ENCODE measurements at regions not wholly inside any gene's neighbourhood (a gene's known extent, or its start where the extent isn't known, plus 50 kb on each side); places are given as distances from the start of the nearest gene placed in this dataset.

DNA sequence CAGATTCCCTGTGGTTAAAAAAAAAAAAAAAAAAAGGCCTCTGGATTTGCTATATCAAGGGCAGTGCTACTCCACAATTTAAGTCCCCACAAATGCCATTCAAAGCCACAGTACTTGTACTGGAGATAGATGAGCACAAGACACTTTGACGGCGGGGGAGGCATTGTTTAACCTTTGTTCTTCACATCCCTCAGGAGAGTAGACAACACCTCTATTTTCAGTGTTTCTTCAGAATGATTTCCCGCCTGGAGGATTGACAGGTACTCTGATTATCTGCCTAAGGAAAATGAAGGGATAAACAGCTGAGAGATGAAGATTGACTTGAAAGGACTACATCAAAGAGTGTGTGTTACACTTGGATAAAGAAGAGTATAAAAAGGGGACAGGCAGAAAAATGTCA, 58.7 kb downstream of the OTOL1 start:
- intact Hi-C loops (cut with micrococcal nuclease) = no loop called here
- DNase-seq (ENCODE audit: extremely low read depth in 1 of 4, low spot score in 3 of 4) (no peak), ATAC-seq (no peak), FAIRE-seq (no peak)
- Histone ChIP-seq H3K79me2 (ENCODE audit: control insufficient read depth, insufficient read depth, low read length) (no peaks in the 10 kb centered on the region), H4K20me1 (replicated peaks; ENCODE audit: control insufficient read depth, insufficient read depth, low read length) (no peaks in the 10 kb centered on the region), H3K9me1 (ENCODE audit: control insufficient read depth, insufficient read depth, low read length) (no peaks in the 10 kb centered on the region), H3K4me3 (no peak overlapping the region), H3K27ac (ENCODE audit: extremely low read depth, low read depth, low read length) (no peak overlapping the region), H3K36me3 (ENCODE audit: control insufficient read depth, insufficient read depth, low read length) (no peaks in the 10 kb centered on the region), H3K9ac (ENCODE audit: insufficient read depth in 1 of 2, low read depth in 2 of 2, low read length in 2 of 2) (no peak overlapping the region), H2AFZ (ENCODE audit: low read depth, low read length) (no peak overlapping the region), H3K4me2 (ENCODE audit: insufficient read depth, low read length) (no peak overlapping the region), H3K4me1 (replicated peaks in 1 of 2; ENCODE audit: control insufficient read depth in 2 of 2, insufficient read depth in 2 of 2, low read length in 2 of 2) (no peaks in the 10 kb centered on the region), H3K27me3 (ENCODE audit: control insufficient read depth in 2 of 2, insufficient read depth in 2 of 2, low read length in 2 of 2) (no peaks in the 10 kb centered on the region), H3K9me3 (replicated peaks; ENCODE audit: control insufficient read depth, insufficient read depth, low read depth, low read length) (no peaks in the 10 kb centered on the region)
- in situ Hi-C loops (cut with MboI) = no loop called here
- ChIA-PET POLR2A (no interaction called here), CTCF (ENCODE audit: low intra/inter-chr PET ratio) (no interaction called here)
- WGBS (ENCODE audit: insufficient coverage, low coverage, missing lambda C conversion rate) = 0% methylated on average over 3 of the region's 3 CpGs
- TF ChIP-seq ILK (tag; IDR thresholded peaks at IDR 0.05; ENCODE audit: borderline replicate concordance, low read depth) (no peak), HIVEP1 (CRISPR knock-in tag; IDR thresholded peaks at IDR 0.05) (no peak), CBFA2T2 (conservative IDR thresholded peaks at IDR 0.05) (no peak)
- TF ChIP-seq, protein P1, sequence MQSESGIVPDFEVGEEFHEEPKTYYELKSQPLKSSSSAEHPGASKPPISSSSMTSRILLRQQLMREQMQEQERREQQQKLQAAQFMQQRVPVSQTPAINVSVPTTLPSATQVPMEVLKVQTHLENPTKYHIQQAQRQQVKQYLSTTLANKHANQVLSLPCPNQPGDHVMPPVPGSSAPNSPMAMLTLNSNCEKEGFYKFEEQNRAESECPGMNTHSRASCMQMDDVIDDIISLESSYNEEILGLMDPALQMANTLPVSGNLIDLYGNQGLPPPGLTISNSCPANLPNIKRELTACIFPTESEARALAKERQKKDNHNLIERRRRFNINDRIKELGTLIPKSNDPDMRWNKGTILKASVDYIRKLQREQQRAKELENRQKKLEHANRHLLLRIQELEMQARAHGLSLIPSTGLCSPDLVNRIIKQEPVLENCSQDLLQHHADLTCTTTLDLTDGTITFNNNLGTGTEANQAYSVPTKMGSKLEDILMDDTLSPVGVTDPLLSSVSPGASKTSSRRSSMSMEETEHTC (IDR thresholded peaks at IDR 0.05) = no peak
- TF ChIP-seq, protein P2, sequence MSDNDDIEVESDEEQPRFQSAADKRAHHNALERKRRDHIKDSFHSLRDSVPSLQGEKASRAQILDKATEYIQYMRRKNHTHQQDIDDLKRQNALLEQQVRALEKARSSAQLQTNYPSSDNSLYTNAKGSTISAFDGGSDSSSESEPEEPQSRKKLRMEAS (CRISPR knock-in tag; IDR thresholded peaks at IDR 0.05) = no peak
- TF ChIP-seq, protein P3, sequence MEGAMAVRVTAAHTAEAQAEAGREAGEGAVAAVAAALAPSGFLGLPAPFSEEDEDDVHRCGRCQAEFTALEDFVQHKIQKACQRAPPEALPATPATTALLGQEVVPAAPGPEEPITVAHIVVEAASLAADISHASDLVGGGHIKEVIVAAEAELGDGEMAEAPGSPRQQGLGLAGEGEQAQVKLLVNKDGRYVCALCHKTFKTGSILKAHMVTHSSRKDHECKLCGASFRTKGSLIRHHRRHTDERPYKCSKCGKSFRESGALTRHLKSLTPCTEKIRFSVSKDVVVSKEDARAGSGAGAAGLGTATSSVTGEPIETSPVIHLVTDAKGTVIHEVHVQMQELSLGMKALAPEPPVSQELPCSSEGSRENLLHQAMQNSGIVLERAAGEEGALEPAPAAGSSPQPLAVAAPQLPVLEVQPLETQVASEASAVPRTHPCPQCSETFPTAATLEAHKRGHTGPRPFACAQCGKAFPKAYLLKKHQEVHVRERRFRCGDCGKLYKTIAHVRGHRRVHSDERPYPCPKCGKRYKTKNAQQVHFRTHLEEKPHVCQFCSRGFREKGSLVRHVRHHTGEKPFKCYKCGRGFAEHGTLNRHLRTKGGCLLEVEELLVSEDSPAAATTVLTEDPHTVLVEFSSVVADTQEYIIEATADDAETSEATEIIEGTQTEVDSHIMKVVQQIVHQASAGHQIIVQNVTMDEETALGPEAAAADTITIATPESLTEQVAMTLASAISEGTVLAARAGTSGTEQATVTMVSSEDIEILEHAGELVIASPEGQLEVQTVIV (CRISPR knock-in tag; IDR thresholded peaks at IDR 0.05; ENCODE audit: borderline replicate concordance) = no peak
- BruUV-seq (replicated peaks) = no TSS peak
